ENCODE measurements at regions not wholly inside any gene's neighbourhood (a gene's known extent, or its start where the extent isn't known, plus 50 kb on each side); places are given as distances from the start of the nearest gene placed in this dataset.

- H3K27ac ChIP-seq: no peak overlapping the region
- no peaks in the 10 kb centered on the region for H3K36me3 ChIP-seq
- H3K27me3 ChIP-seq: no peaks in the 10 kb centered on the region
- TF ChIP-seq POLR2A (IDR thresholded peaks at IDR 0.05) (no peak), CTCF (IDR thresholded peaks at IDR 0.05) (no peak)
- H3K9me3 ChIP-seq: no peaks in the 10 kb centered on the region
- DNase-seq: no peak
- 76 to 78% methylated on average over 3 of the region's 3 CpGs for WGBS, 2 donors
- intact Hi-C loops (cut with DNase I): no loop called here
- H3K4me3 ChIP-seq (replicated peaks in 1 of 3): no peak overlapping the region
- H3K4me1 ChIP-seq: no peaks in the 10 kb centered on the region
Measured at GRCh38 chr3:176561826-176562225, 635.5 kb downstream of the TBL1XR1 start.

GRCh38 chr3:176554791-176555654 lies 642.3 kb downstream of the TBL1XR1 start:
- no peak overlapping the region for H3K4me3 ChIP-seq (replicated peaks in 1 of 3)
- intact Hi-C loops (cut with DNase I): no loop called here
- H3K4me1 ChIP-seq: no peaks in the 10 kb centered on the region

GRCh38 chr3:176554264-176554663 lies 643.0 kb downstream of the TBL1XR1 start:
- TF ChIP-seq CTCF (IDR thresholded peaks at IDR 0.05) (no peak), POLR2A (IDR thresholded peaks at IDR 0.05) (no peak)
- H3K4me1 ChIP-seq: no peaks in the 10 kb centered on the region

More at GRCh38 chr3:176554791-176555654, 642.3 kb downstream of the TBL1XR1 start:
- Histone ChIP-seq H3K27me3 (no peaks in the 10 kb centered on the region), H3K36me3 (no peaks in the 10 kb centered on the region), H3K27ac (no peak overlapping the region), H3K9me3 (no peaks in the 10 kb centered on the region)
- 88% methylated on average over 10 of the region's 10 CpGs for WGBS, 2 donors
- DNase-seq: no peak
- no peak for TF ChIP-seq POLR2A (IDR thresholded peaks at IDR 0.05)
- TF ChIP-seq CTCF (IDR thresholded peaks at IDR 0.05): no peak

DNA sequence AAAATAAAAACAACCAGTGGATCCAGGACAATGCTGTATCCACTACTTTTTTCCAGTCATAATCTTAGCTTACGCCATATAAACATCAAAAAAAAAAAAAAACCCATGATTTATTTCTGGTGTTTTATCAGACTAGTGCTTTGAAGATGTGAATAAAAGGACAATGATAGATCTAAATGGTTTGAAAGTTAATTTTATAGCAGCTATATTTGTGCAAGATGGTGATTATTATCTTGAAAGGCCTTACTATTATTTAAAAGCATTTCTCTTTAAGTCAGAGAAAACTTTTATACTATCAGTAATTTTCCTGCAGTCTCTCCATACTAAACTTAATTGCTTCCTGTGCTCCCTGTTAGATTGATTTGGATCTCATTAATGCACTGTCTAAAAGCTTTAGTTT lies 670.3 kb downstream of the TBL1XR1 start:
- no peaks in the 10 kb centered on the region for H3K27me3 ChIP-seq
- intact Hi-C loops (cut with DNase I): no loop called here
- H3K4me1 ChIP-seq: no peaks in the 10 kb centered on the region
- H3K4me3 ChIP-seq (replicated peaks in 1 of 3): no peak overlapping the region
- H3K9me3 ChIP-seq: no peaks in the 10 kb centered on the region
- no peak overlapping the region for H3K27ac ChIP-seq
- DNase-seq: no peak
- WGBS, 2 donors: 89 to 93% methylated on average over 1 of the region's 1 CpG
- no peak for TF ChIP-seq POLR2A (IDR thresholded peaks at IDR 0.05)
- TF ChIP-seq CTCF (IDR thresholded peaks at IDR 0.05): no peak
- no peaks in the 10 kb centered on the region for H3K36me3 ChIP-seq

More at GRCh38 chr3:176554264-176554663, 643.0 kb downstream of the TBL1XR1 start:
- H3K27ac ChIP-seq: no peak overlapping the region
- H3K4me3 ChIP-seq (replicated peaks in 1 of 3): no peak overlapping the region
- no peaks in the 10 kb centered on the region for H3K27me3 ChIP-seq
- H3K36me3 ChIP-seq: no peaks in the 10 kb centered on the region
- no peak for DNase-seq
- 74 to 78% methylated on average over 2 of the region's 2 CpGs for WGBS, 2 donors
- H3K9me3 ChIP-seq: no peaks in the 10 kb centered on the region
- intact Hi-C loops (cut with DNase I): no loop called here

GRCh38 chr3:176526225-176526624 lies 671.1 kb downstream of the TBL1XR1 start:
- DNase-seq: no peak
- Histone ChIP-seq H3K4me1 (no peaks in the 10 kb centered on the region), H3K27me3 (no peaks in the 10 kb centered on the region), H3K36me3 (no peaks in the 10 kb centered on the region), H3K27ac (no peak overlapping the region), H3K4me3 (replicated peaks in 1 of 3) (no peak overlapping the region), H3K9me3 (no peaks in the 10 kb centered on the region)
- intact Hi-C loops (cut with DNase I): no loop called here
- WGBS, 2 donors: 56 to 80% methylated on average over 1 of the region's 1 CpG
- no peak for TF ChIP-seq POLR2A (IDR thresholded peaks at IDR 0.05)

All from thyroid gland (tissue), 4 donors.